MCF 10A (cell line): ENCODE measurements at regions not wholly inside any gene's neighbourhood (a gene's known extent, or its start where the extent isn't known, plus 50 kb on each side); places are given as distances from the start of the nearest gene placed in this dataset.

Source experiments
- BruUV-seq: library from RNA; stranded (reverse); fragments of 400-500 nt; replicated peaks from 2 replicates; lab custom pipeline; 2021; lab: Mats Ljungman, UMichigan
- CTCF ChIA-PET: fragments of 300-600 bp; sonication (Branson Sonifier 250); formaldehyde crosslinking; extraction: SDS; loops from one replicate; lab custom pipeline; 2021; ENCODE audit warnings: antibody characterized with exemption, inconsistent platforms; lab: Yijun Ruan, JAX
- POLR2A ChIA-PET: fragments of 300-600, 350-650 bp; sonication (Branson Sonifier 250); formaldehyde crosslinking; extraction: SDS; loops from one replicate; lab custom pipeline; 2020; ENCODE audit warnings: antibody characterized with exemption, inconsistent platforms; lab: Yijun Ruan, JAX
- DNase-seq: peaks from one replicate; pipeline ENCODE4 v3.0.0-alpha.2; 2018; ENCODE audit not compliant: unreplicated experiment
- H3K27ac Mint-ChIP-seq: one replicate; pipeline ENCODE4 v1.8.0; 2022; ENCODE audit warnings: mild to moderate bottlenecking, low read depth, mixed read lengths; ENCODE audit not compliant: unreplicated experiment
- H3K27me3 Mint-ChIP-seq: one replicate; pipeline ENCODE4 v1.8.0; 2022; ENCODE audit warnings: mixed read lengths; ENCODE audit not compliant: insufficient read depth, unreplicated experiment
- H3K36me3 Mint-ChIP-seq: one replicate; pipeline ENCODE4 v1.8.0; 2022; ENCODE audit warnings: mild to moderate bottlenecking, moderate library complexity, mixed read lengths; ENCODE audit not compliant: insufficient read depth, unreplicated experiment
- H3K4me1 Mint-ChIP-seq: one replicate; pipeline ENCODE4 v1.8.0; 2022; ENCODE audit warnings: mixed read lengths; ENCODE audit not compliant: insufficient read depth, unreplicated experiment
- H3K4me3 Mint-ChIP-seq: one replicate; pipeline ENCODE4 v1.8.0; 2022; ENCODE audit warnings: mild to moderate bottlenecking, moderate library complexity, mixed read lengths; ENCODE audit not compliant: unreplicated experiment
- H3K9me3 Mint-ChIP-seq: one replicate; pipeline ENCODE4 v1.8.0; 2022; ENCODE audit warnings: mixed read lengths; ENCODE audit not compliant: unreplicated experiment
- intact Hi-C: fragments of 100-400 bp; cut with micrococcal nuclease; formaldehyde crosslinking; loops from 2 replicates; pipeline ENCODE4 v1.14.1; 2022
- TF ChIP-seq, protein P1 (sequence below): fragments of 200-600 bp; IDR thresholded peaks from one replicate; pipeline ENCODE4 v1.8.0; 2022; ENCODE audit warnings: antibody characterized with exemption, mild to moderate bottlenecking; ENCODE audit not compliant: unreplicated experiment

DNA sequence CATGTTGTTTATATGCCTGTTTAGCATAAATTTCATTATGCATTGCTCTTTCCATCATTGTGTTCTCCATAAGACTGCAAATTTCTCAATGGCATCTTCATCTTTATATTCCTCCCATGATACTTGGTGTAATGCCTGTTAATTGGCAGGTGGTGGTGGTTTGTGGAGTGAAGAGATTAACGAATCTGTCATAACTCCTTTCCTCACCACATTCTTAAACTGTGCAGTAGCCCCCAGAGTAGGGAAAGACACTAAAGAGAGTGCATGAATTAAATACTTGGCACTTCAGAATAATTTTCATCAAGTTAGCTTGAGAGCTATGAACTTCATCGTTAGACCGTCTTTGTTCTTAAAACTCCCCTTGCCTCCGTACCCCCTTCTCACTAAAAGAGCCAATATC is 329.7 kb downstream of the HS3ST3B1 start:
- Mint-ChIP-seq H3K4me1 (no peaks in the 10 kb centered on the region), H3K27ac (no peak overlapping the region), H3K4me3 (no peak overlapping the region), H3K27me3 (no peaks in the 10 kb centered on the region), H3K36me3 (no peaks in the 10 kb centered on the region), H3K9me3 (no peaks in the 10 kb centered on the region)
- ChIA-PET CTCF (interaction anchor here (0.6 kb wide), 1 partner anchor 28 kb away, joined by 4 read pairs; no protein-coding TSS in a partner anchor), POLR2A (no interaction called here)
- no peak for DNase-seq
- TF ChIP-seq, protein P1, sequence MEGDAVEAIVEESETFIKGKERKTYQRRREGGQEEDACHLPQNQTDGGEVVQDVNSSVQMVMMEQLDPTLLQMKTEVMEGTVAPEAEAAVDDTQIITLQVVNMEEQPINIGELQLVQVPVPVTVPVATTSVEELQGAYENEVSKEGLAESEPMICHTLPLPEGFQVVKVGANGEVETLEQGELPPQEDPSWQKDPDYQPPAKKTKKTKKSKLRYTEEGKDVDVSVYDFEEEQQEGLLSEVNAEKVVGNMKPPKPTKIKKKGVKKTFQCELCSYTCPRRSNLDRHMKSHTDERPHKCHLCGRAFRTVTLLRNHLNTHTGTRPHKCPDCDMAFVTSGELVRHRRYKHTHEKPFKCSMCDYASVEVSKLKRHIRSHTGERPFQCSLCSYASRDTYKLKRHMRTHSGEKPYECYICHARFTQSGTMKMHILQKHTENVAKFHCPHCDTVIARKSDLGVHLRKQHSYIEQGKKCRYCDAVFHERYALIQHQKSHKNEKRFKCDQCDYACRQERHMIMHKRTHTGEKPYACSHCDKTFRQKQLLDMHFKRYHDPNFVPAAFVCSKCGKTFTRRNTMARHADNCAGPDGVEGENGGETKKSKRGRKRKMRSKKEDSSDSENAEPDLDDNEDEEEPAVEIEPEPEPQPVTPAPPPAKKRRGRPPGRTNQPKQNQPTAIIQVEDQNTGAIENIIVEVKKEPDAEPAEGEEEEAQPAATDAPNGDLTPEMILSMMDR: no peak
- intact Hi-C loops: no loop called here
- BruUV-seq: no TSS peak

DNA sequence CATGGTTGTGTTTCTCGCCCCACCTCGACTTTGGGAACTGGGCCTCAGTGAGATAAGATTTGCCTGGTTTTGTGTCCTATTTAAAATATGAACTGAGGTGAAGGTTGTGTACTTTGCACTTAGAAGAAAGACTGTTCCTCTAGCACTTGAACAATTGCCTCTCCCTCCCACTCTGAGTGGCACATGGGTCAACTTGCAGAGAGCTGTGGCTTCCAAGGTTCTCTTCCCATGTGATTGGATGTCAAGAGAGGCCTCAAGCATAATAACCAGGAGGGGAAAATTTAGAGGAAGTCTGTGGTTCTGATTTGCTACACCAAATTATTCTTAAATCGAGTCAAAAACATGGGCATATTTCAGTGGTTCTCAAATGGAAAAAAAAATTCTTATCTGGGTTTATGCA is 329.2 kb downstream of the HS3ST3B1 start:
- BruUV-seq: no TSS peak
- ChIA-PET POLR2A (interaction anchor here (0.5 kb wide), 1 partner anchor 183 kb away, joined by 3 read pairs; no protein-coding TSS in a partner anchor), CTCF (no interaction called here)
- no peak for DNase-seq
- no peaks in the 10 kb centered on the region for H3K4me1 Mint-ChIP-seq
- no peak overlapping the region for H3K4me3 Mint-ChIP-seq
- no peaks in the 10 kb centered on the region for H3K9me3 Mint-ChIP-seq
- TF ChIP-seq, protein P1: no peak
- H3K27me3 Mint-ChIP-seq: no peaks in the 10 kb centered on the region
- no peak overlapping the region for H3K27ac Mint-ChIP-seq
- intact Hi-C loops: no loop called here
- H3K36me3 Mint-ChIP-seq: no peaks in the 10 kb centered on the region

DNA sequence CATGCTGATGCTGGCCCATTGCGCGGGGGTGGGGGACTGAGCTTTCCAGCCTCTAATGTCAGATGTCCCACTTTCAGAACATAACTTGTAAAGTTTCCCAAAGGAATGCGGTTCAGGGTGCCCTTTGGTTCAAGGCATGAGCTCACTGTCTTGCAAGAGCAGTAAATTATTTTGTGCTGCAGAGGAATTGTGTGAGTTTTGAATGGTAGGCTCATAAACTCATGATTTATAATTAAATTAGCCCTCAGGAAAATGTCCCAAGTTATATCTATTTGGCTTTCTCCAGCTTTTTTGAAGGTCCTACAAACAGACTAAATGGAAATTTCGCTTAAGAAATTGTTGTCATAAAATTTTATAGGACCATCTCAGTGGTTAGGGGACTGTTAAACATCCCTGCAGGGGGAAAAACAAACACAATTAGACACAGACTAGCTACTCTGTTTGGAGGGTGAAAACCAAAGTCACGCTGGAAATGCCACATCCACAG is 321.8 kb downstream of the HS3ST3B1 start:
- ChIA-PET POLR2A (interaction anchor here (0.6 kb wide), 1 partner anchor 1465 kb away, joined by 3 read pairs; no protein-coding TSS in a partner anchor), CTCF (interaction anchor here (0.6 kb wide), 1 partner anchor 109 kb away, joined by 5 read pairs; no protein-coding TSS in a partner anchor)
- DNase-seq: no peak
- Mint-ChIP-seq H3K4me1 (peaks cover 6% of the 10 kb centered on the region), H3K9me3 (no peaks in the 10 kb centered on the region), H3K27me3 (no peaks in the 10 kb centered on the region), H3K36me3 (no peaks in the 10 kb centered on the region), H3K4me3 (no peak overlapping the region), H3K27ac (no peak overlapping the region)
- TF ChIP-seq, protein P1: no peak
- BruUV-seq: no TSS peak
- intact Hi-C loops: no loop called here

DNA sequence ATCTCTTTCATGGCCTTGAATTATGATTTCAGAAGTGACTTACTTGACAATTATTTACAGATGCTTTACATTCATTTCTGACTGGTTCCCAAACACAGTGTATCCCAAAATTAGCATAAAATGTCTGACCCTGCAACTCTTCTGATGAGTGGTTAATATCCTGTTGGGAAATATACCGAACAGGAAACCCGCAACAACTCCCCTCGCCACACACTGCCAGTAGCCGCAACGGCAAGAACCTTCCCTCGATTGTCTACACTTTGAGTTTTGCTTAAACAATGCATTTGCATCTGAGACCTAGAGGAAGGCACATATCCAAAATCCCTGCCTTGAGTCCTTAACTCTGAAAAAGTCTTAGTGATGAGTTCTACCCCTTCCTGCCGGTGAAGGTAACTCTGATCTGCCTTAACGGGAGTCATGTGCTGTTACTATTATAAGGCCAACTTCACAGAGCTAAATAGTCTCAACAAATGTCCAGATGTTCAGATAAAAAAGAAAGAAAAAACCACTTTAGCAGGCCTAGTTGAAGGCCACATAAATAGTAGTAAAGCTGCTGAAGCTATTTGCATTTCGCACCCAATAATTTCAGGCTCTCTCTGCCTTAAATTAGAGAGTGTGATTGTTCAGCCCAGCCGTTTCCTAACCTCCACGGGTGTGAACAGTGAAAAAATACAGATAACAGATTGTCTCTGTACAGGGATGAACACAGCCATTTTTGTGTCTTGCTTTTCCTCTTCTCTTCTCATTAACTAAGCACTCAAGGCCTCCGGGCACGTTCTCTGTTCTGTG is 321.1 kb downstream of the HS3ST3B1 start:
- POLR2A ChIA-PET: interaction anchor here (0.6 kb wide), 1 partner anchor 1464 kb away, joined by 3 read pairs; no protein-coding TSS in a partner anchor
- peaks cover 6% of the 10 kb centered on the region for H3K4me1 Mint-ChIP-seq
- H3K27ac Mint-ChIP-seq: no peak overlapping the region
- TF ChIP-seq, protein P1: no peak
- BruUV-seq: no TSS peak
- H3K9me3 Mint-ChIP-seq: no peaks in the 10 kb centered on the region
- intact Hi-C loops: no loop called here
- CTCF ChIA-PET: no interaction called here
- H3K4me3 Mint-ChIP-seq: no peak overlapping the region
- no peaks in the 10 kb centered on the region for H3K27me3 Mint-ChIP-seq
- DNase-seq: no peak
- no peaks in the 10 kb centered on the region for H3K36me3 Mint-ChIP-seq
